ENCODE measurements at regions not wholly inside any gene's neighbourhood (a gene's known extent, or its start where the extent isn't known, plus 50 kb on each side); places are given as distances from the start of the nearest gene placed in this dataset.
A peak's percentile ranks its signal among the peaks of the same experiment; 100 is the strongest.
"Not testable (repeated sequence)": the region's sequence is repeated elsewhere in the genome, so short reads cannot be mapped to it uniquely, and the experiment has no call there.

DNA sequence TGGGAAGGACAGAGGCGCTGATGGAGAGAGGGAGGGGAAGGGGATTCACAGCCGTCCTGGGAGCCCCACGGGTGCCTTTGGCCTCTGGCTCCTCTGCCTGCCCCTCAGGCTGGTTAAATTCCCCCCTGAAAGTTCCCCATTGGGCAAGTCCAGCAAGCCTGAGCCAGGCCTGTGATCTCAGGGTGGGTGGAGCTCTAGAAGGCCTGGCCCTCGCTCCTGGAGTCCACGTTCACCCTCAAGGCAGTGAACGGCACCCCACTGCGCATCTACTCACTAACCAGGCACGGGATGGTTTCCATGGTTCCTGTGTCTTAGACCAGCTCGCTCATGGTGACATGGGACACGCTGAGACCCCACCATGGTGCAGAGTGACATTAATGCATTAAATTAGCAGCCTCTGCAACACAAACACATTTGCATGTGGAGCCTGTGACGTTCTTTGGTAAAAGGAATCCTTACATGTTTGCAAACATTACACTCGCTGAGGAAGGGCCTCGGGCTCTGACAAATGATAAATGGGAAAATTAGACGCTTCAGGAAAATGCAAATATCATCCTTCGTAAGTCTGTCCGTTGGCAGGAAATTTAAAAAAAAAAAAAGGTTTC is 452.7 kb downstream of the PREX1 start:
- DNase-seq, result no peak

- DNase-seq, result peak; percentile 24
These were observed 453.5 kb downstream of the PREX1 start for GRCh38 chr20:48374031-48374907.

DNA sequence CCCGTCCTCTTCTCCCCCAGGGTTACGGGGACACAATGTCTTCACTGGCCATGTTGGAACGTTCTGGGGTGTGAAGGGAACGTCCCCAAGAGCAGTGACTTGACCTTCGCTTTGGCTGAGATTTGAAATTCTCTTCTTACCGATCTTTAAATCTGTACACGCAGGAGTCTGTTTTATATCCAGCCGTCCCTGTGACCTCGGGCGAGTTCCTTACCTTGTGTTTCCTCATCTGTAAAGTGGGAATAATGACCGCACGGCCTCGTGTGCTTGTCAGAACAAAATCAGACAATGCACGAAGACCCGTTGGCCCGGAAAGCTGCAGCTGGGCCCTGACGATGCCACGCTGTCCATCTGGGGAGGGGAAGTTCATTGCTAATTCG is 454.3 kb downstream of the PREX1 start:
- DNase-seq, result no peak

DNA sequence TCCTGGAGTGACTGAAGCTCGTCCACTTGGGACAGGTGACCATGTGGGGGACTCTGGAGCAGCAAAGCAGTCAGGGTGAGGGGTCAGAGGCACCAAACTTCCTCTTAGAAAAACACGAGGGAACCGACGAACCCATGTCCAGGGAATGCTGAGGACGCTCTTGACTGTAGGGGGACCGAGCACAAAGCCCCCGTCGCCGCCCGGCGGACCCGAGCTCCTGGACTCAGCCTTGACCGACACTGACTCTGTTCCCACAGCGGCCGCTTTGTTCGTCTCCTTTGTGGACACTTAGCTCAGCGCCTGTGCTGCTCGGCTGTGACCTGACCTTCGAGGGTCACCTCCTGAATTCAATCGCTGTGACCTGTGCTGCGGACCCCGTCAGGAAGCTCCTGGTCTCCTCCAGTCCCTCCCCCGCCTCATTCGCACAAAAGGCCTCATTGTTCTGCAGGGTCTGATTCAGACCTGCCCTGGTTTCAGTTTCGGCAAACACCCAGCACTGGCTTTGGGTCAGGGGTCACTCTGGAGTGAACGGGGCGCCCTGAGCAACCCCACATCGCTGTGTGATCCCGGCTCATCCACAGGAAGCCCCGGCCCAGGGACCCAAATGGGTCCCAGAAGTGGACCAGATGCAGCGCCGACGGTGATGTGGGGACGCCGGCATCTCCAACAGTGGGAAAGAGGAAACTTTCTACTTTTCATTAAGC is 454.8 kb downstream of the PREX1 start:
- not testable (repeated sequence) for DNase-seq

DNA sequence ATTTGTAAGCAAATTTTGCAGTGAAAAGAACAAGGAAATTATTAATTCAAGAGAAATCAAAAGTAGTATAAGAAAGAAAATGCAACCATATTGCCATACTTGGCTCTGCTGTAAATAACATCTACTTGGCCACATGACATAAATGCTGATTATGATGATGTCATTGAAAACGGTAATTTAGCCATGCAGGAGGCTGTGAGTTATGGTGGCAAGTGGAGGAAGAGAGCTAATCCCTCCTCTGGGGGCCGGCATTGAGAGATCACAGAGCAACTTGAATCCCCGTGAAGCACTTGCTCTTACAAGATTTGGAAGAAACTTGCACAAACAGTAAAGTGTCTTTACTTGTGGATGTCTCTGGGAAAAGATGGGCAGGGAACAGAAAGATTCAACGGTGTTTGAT is 456.6 kb downstream of the PREX1 start:
- DNase-seq, result no peak

- not testable (repeated sequence) for DNase-seq
These were observed 459.2 kb downstream of the PREX1 start for GRCh38 chr20:48368580-48369021.

DNA sequence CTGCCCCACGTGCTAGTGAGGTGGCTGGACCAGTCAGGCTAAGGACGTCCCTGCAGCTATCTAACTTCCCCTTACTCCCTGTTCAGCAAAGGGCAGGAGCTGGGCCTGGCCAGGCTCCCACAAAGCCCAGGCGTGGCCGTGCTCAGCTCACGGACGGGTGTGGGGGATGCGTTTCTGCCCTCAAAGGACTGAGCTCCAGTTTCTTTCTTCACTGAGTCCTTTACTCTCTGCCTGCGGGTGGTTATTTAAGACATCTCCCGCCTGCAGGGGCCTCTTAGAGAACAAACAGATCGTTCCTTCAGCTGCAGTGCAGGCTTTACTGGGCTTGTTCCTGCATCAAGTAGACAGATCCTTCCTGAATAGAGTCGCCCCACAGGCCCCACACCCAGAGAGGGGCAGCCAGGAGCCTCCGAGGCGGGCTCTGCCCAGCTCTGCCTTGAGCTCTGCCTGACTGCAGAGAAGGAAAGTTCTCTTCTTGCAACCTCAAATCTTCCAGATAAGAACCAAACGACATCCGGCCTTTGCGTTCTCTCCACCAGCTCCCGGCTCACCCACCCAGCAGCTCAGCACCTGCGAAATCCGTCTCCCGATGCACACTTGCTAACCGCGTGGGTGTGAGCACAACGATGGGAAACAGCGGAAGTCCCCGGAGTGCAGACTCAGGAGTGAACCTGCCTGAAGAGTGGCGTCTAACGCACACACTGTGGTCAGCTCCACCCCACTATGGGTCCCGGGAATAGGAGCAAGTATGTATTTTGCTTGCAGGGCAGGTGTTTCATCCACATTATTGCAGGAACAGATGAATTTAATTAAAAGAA is 460.0 kb downstream of the PREX1 start:
- DNase-seq, result not testable (repeated sequence)

- DNase-seq, result no peak
These were observed 461.6 kb downstream of the PREX1 start for GRCh38 chr20:48366230-48366629.

- DNase-seq, result no peak
These were observed 462.9 kb downstream of the PREX1 start for GRCh38 chr20:48364688-48365421.

- no peak for DNase-seq
These were observed 463.7 kb downstream of the PREX1 start for GRCh38 chr20:48364055-48364454.

DNA sequence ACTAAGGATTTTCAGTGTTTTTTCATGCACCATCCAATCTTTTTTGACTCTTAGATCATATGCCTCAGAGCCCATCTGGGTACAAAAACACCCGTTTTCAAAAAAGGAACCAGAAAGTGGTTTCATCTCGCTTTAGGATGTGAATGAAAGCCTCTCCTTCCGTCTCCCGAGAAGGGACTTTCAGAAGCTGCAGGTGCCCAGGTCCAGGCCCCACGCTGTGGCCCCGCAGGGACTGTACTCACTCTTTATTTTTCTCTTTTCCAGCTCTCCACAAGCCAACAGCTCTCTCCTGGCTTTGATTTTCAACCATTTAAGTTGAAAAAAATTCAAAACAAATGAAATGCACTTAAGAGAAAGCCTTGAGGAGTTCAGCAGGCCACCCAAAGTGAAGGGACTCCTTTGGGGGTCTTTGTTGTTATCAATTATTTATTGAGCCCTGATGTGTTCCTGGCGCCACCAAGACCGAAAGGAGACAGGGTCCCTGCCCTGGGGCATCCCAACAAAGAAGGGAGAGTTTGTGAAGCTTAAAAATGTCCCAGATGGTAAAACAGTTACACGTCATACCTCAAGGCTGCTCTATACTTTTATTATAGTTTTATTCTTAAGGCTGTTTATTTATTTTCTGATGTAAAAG is 467.3 kb downstream of the PREX1 start:
- no peak for DNase-seq

- DNase-seq, result no peak
These were observed 468.0 kb downstream of the PREX1 start for GRCh38 chr20:48359692-48360341.

DNA sequence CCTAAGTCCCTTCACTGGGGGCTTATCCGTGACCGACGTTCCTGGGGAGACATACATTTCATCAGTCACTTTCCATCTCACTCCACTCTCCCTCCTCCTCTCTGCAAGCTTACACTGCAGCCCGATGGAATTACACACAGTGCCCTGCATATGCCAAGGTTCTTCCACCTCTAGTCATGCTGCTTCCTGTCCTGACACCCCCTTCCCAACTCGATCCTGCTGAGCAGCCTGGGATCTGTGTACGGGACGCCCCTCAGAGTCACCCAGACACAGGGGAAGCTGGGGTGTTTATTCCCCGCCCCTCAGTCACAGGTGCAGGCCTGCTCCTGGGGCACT is 468.8 kb downstream of the PREX1 start:
- not testable (repeated sequence) for DNase-seq

DNA sequence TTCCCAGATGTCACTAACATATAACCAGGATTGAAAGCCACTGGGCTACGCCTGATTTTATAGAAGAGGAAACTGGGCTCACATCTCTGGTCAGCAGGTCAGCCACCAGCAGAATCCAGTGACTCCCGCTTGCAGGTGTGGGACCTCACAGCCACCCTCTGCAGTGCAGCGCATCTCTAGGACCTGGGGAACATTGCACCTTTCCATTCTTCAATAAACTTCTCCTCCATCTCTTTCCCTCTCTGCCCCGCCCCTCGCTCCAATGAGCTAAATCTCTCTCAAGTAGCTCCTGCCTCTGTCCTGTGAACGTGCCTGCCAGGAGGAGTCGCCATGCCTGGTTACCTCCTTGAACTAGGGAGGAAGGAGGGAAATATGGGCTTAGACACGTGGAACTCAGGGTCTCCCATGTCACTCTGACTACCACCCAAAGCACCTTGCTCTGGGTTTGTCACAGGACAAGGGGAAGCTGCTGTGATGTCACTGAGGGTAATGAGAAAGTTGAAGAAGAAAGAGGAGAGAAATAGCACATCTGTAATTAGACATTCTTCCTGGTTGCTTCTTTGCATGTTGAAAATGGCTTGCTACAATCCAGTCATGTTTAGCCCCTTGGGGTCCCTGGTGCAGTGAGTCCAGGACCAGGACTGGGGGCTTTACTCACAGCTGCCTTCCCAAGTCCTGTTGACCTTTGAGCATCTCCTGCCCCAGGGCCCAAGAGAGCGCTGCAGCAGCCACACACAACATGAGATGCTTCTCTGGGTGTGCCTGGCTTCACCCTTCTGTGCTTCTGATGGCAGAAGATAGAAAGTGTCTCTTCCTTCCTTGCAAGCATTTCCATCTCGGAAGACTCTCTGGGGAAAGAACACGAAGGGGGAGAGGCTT is 469.4 kb downstream of the PREX1 start:
- no peak for DNase-seq

GRCh38 chr20:48357714-48358113 is 470.1 kb downstream of the PREX1 start:
- no peak for DNase-seq

DNA sequence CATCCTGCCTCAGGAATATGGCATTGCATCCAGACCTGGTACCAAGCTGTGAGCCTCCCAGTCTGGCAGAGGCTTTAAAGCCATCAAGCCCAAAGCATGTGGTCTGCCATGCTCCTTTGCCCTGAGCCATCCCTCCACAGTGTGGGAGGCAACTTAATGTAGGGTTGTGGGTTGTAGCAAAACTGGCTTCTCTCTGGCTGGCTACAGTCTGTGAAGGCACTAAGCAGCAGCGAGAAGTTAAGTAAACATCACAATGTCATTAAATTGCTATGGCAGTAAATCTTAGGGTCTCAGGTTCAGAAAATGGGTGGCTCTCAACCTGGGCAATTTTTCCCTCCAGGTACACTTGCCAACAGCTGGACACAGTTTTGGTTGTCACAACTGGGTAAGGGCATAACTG is 472.9 kb downstream of the PREX1 start:
- no peak for DNase-seq

DNA sequence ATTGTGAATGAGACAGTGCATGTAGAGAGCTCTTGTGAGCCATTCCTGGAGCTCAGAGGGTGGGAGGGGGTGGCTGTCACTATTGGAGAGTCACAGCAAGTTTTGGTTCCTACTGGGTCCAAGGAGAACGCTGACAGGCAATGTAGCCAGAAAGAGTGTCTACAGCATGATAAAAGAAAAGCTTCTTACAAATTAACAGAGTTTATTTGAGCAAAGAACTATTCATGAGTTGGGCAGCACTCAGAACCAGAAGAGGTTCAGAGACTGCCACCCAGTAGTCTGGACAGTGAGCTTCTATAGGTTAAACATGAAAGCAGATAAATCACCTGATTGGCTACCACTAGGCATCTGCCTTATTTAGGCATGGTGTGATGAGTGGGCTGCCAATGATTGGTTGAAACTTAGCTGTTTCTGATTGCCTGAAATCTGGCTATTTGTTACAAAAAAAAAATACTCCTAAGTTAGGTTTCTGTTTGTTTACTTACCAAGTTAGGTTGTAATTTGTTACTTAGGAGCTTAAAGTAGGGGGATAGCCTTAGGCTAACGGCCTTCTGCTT is 473.4 kb downstream of the PREX1 start:
- DNase-seq, result no peak

DNA sequence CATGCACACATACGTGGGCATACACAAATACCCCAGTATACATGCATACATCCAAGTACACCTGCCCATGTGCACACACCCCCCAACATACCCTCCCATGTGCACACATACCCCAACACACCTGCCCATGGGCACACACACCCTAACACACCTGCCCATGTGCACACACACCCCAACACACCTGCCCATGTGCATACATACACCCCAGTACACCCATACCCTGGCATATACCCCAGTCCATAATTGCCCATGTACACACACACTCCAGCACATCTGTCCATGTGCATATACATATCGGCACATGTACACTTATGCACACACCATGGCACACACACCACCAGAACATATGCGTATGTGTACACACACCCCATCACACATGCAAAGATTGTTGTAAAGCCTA is 475.2 kb downstream of the PREX1 start:
- DNase-seq, result no peak

DNA sequence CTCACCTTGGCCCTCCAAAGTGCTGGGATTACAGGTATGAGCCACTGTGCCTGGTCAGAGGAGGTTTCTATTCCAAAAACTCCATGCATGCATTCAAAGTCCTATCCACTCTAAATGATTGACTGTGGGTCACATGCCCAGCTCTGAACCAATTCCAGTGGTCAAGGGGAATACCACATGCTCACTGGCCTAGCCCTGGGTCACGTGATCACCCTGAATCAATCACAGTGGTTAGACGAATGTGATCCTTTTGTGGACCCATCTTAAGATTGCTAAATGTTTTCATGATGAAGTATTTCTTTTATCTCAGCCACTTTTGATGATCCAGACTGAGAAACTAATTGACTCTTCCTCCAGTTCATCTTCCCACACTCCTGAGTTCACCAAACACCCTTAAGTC is 475.8 kb downstream of the PREX1 start:
- DNase-seq, result no peak

All from NCI-H1694 (cell line).